ENCODE measurements at regions not wholly inside any gene's neighbourhood (a gene's known extent, or its start where the extent isn't known, plus 50 kb on each side); places are given as distances from the start of the nearest gene placed in this dataset.

DNA sequence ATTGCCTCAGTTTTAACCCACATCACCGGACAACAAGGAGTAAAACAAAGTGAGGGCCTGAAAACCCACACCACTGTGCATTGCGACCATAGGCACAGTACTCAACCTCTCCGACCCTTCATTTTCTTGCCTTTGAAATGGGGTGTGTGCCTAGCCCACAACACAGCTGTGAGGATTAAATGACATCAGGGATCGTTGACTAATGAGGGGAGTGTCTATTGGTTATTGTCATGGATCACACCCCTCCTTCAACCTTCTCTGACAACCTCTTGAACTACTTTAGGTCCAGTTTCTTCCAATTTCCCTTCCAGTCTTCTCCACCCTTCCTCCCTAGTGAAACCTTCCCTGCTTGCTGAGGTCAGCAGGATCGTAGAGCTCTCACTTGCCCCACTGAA lies 89.5 kb downstream of the HES1 start:
- no peak for TF ChIP-seq POLR2AphosphoS5 (IDR thresholded peaks at IDR 0.05; ENCODE audit: insufficient read depth in 1 of 2, low read depth in 1 of 2)
- TF ChIP-seq POLR2A (IDR thresholded peaks at IDR 0.05): no peak
- TF ChIP-seq, protein P1, sequence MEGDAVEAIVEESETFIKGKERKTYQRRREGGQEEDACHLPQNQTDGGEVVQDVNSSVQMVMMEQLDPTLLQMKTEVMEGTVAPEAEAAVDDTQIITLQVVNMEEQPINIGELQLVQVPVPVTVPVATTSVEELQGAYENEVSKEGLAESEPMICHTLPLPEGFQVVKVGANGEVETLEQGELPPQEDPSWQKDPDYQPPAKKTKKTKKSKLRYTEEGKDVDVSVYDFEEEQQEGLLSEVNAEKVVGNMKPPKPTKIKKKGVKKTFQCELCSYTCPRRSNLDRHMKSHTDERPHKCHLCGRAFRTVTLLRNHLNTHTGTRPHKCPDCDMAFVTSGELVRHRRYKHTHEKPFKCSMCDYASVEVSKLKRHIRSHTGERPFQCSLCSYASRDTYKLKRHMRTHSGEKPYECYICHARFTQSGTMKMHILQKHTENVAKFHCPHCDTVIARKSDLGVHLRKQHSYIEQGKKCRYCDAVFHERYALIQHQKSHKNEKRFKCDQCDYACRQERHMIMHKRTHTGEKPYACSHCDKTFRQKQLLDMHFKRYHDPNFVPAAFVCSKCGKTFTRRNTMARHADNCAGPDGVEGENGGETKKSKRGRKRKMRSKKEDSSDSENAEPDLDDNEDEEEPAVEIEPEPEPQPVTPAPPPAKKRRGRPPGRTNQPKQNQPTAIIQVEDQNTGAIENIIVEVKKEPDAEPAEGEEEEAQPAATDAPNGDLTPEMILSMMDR (IDR thresholded peaks at IDR 0.05): no peak

All from vagina (tissue), 2 donors.